ENCODE measurements at regions not wholly inside any gene's neighbourhood (a gene's known extent, or its start where the extent isn't known, plus 50 kb on each side); places are given as distances from the start of the nearest gene placed in this dataset.

DNA sequence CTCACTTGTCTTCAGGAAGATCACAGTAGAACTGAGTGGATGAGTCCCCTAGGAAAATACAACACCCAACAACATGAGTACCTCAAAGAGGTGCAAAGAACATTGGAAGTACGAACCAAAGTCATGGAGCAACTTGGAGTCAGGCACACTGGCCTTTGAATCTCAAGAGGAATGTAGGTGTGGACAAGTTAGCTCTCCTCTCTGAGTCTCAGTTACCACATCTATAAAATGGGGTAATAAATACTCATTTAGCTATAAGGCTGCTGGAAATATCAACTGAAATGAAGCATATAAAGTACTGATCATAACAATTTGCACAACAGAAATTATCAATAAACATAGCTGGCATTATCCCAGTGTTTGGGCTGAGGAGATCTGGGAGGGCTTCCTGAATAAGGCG, 96.7 kb upstream of the JUN start:
- no peak overlapping the region for H3K27ac ChIP-seq (replicated peaks; ENCODE audit: low read length)
- H4K8ac ChIP-seq (ENCODE audit: low read depth, low read length): no peak overlapping the region
- H4K91ac ChIP-seq (ENCODE audit: low read depth, low read length, poor library complexity): no peak overlapping the region
- H2BK15ac ChIP-seq (ENCODE audit: low read length): no peak overlapping the region
- no peaks in the 10 kb centered on the region for H3K36me3 ChIP-seq (replicated peaks in 1 of 2; ENCODE audit: control insufficient read depth in 2 of 2, insufficient read depth in 2 of 2, low read length in 2 of 2)
- no peak overlapping the region for H3K4me3 ChIP-seq (ENCODE audit: low read length in 2 of 2)
- no peak overlapping the region for H2BK120ac ChIP-seq (ENCODE audit: low read depth, low read length)
- H3K9ac ChIP-seq (ENCODE audit: low read depth, low read length, poor library complexity): no peak overlapping the region
- no peak overlapping the region for H3K4ac ChIP-seq (ENCODE audit: low read length)
- H3K4me1 ChIP-seq (ENCODE audit: control insufficient read depth in 2 of 2, insufficient read depth in 1 of 2, low read depth in 1 of 2, low read length in 2 of 2): peaks cover 2 to 6% of the 10 kb centered on the region in 2 donors
- H3K14ac ChIP-seq (ENCODE audit: low read length): no peak overlapping the region
- H2BK12ac ChIP-seq (ENCODE audit: low read length): no peak overlapping the region
- H3K18ac ChIP-seq (ENCODE audit: low read length): no peak overlapping the region
- H2AK5ac ChIP-seq (ENCODE audit: low read depth, low read length): no peak overlapping the region
- H3K79me1 ChIP-seq (ENCODE audit: low read depth, low read length): no peaks in the 10 kb centered on the region
- no CpG with 5 or more reads among the region's 2 CpGs for WGBS, 2 donors (ENCODE audit: extremely low coverage in 2 of 2, insufficient read length in 2 of 2, insufficient replicate concordance in 1 of 2)
- no peak overlapping the region for H3K4me2 ChIP-seq (ENCODE audit: insufficient read depth, low read length, poor library complexity, severe bottlenecking)
- H3K27me3 ChIP-seq (ENCODE audit: control insufficient read depth in 3 of 3, insufficient read depth in 3 of 3, low read depth in 1 of 3, low read length in 3 of 3): no peaks in the 10 kb centered on the region
- H3K23ac ChIP-seq (ENCODE audit: low read depth, low read length, poor library complexity): no peak overlapping the region
- no peaks in the 10 kb centered on the region for H3K9me3 ChIP-seq (replicated peaks in 1 of 2; ENCODE audit: control insufficient read depth in 2 of 2, insufficient read depth in 1 of 2, low read depth in 1 of 2, low read length in 2 of 2)
- DNase-seq (ENCODE audit: low spot score): no peak
- no peak overlapping the region for H2BK5ac ChIP-seq (ENCODE audit: low read length)
- no peak overlapping the region for H2AFZ ChIP-seq (ENCODE audit: low read length)

- no CpG with 5 or more reads among the region's 3 CpGs for WGBS, 2 donors (ENCODE audit: extremely low coverage in 2 of 2, insufficient read length in 2 of 2, insufficient replicate concordance in 1 of 2)
Measured at GRCh38 chr1:58881471-58881994, 97.7 kb upstream of the JUN start.

DNA sequence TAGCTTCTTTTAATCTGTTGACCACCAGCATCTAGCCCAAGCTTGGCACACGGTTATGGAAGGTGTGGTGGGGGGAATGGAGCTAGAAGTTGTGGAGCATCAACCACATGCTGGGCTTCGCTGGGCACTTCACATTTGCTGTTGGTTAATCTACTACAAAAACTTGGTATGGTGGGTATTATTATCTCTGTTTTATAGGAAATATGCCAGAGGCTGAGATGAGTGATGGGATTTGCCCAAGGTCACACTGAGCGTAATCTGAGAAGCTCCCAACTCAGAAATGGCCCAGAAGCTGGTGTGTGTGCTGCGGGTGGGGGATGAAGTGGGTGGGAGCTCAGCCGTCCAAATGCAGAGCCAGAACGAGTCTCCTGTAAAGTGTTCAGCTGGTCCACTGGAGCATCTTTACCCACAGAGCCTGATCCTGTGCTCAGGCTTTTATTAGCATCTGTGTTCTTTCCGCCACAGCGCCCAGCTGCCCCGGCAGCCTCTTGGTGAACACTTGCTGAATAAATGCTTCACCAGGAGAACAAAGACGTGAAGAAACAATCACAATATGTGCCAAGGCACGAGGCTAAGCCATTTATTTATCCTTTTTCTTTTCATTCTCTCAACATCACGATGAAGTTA, 98.6 kb upstream of the JUN start:
- Histone ChIP-seq H3K23ac (ENCODE audit: low read depth, low read length, poor library complexity) (no peak overlapping the region), H2BK120ac (ENCODE audit: low read depth, low read length) (no peak overlapping the region), H3K4me2 (ENCODE audit: insufficient read depth, low read length, poor library complexity, severe bottlenecking) (no peak overlapping the region), H3K14ac (ENCODE audit: low read length) (no peak overlapping the region), H3K4ac (ENCODE audit: low read length) (no peak overlapping the region), H4K8ac (ENCODE audit: low read depth, low read length) (no peak overlapping the region), H3K79me1 (ENCODE audit: low read depth, low read length) (no peaks in the 10 kb centered on the region), H3K4me3 (ENCODE audit: low read length in 2 of 2) (no peak overlapping the region), H3K36me3 (replicated peaks in 1 of 2; ENCODE audit: control insufficient read depth in 2 of 2, insufficient read depth in 2 of 2, low read length in 2 of 2) (no peaks in the 10 kb centered on the region), H2AFZ (ENCODE audit: low read length) (no peak overlapping the region), H3K27ac (replicated peaks; ENCODE audit: low read length) (no peak overlapping the region), H2BK12ac (ENCODE audit: low read length) (no peak overlapping the region), H3K27me3 (ENCODE audit: control insufficient read depth in 3 of 3, insufficient read depth in 3 of 3, low read depth in 1 of 3, low read length in 3 of 3) (no peaks in the 10 kb centered on the region), H3K4me1 (ENCODE audit: control insufficient read depth in 2 of 2, insufficient read depth in 1 of 2, low read depth in 1 of 2, low read length in 2 of 2) (peaks cover 2 to 6% of the 10 kb centered on the region in 2 donors), H2AK5ac (ENCODE audit: low read depth, low read length) (no peak overlapping the region), H3K9ac (ENCODE audit: low read depth, low read length, poor library complexity) (no peak overlapping the region), H2BK15ac (ENCODE audit: low read length) (no peak overlapping the region), H3K18ac (ENCODE audit: low read length) (no peak overlapping the region), H3K9me3 (replicated peaks in 1 of 2; ENCODE audit: control insufficient read depth in 2 of 2, insufficient read depth in 1 of 2, low read depth in 1 of 2, low read length in 2 of 2) (no peaks in the 10 kb centered on the region), H4K91ac (ENCODE audit: low read depth, low read length, poor library complexity) (no peak overlapping the region), H2BK5ac (ENCODE audit: low read length) (no peak overlapping the region)
- no CpG with 5 or more reads among the region's 12 CpGs for WGBS, 2 donors (ENCODE audit: extremely low coverage in 2 of 2, insufficient read length in 2 of 2, insufficient replicate concordance in 1 of 2)
- no peak for DNase-seq (ENCODE audit: low spot score)

More at GRCh38 chr1:58881471-58881994, 97.7 kb upstream of the JUN start:
- Histone ChIP-seq H3K4me2 (ENCODE audit: insufficient read depth, low read length, poor library complexity, severe bottlenecking) (no peak overlapping the region), H3K4me1 (ENCODE audit: control insufficient read depth in 2 of 2, insufficient read depth in 1 of 2, low read depth in 1 of 2, low read length in 2 of 2) (peaks cover 2 to 6% of the 10 kb centered on the region in 2 donors), H2BK12ac (ENCODE audit: low read length) (no peak overlapping the region), H3K27ac (replicated peaks; ENCODE audit: low read length) (no peak overlapping the region), H3K9ac (ENCODE audit: low read depth, low read length, poor library complexity) (no peak overlapping the region), H4K91ac (ENCODE audit: low read depth, low read length, poor library complexity) (no peak overlapping the region), H3K36me3 (replicated peaks in 1 of 2; ENCODE audit: control insufficient read depth in 2 of 2, insufficient read depth in 2 of 2, low read length in 2 of 2) (no peaks in the 10 kb centered on the region), H4K8ac (ENCODE audit: low read depth, low read length) (no peak overlapping the region), H2BK120ac (ENCODE audit: low read depth, low read length) (no peak overlapping the region), H3K27me3 (ENCODE audit: control insufficient read depth in 3 of 3, insufficient read depth in 3 of 3, low read depth in 1 of 3, low read length in 3 of 3) (no peaks in the 10 kb centered on the region), H2AFZ (ENCODE audit: low read length) (no peak overlapping the region), H2AK5ac (ENCODE audit: low read depth, low read length) (no peak overlapping the region), H2BK15ac (ENCODE audit: low read length) (no peak overlapping the region), H3K18ac (ENCODE audit: low read length) (peak overlapping the region; percentile 1), H2BK5ac (ENCODE audit: low read length) (no peak overlapping the region), H3K9me3 (replicated peaks in 1 of 2; ENCODE audit: control insufficient read depth in 2 of 2, insufficient read depth in 1 of 2, low read depth in 1 of 2, low read length in 2 of 2) (no peaks in the 10 kb centered on the region), H3K79me1 (ENCODE audit: low read depth, low read length) (no peaks in the 10 kb centered on the region), H3K23ac (ENCODE audit: low read depth, low read length, poor library complexity) (no peak overlapping the region), H3K4me3 (ENCODE audit: low read length in 2 of 2) (peak overlapping the region in 1 of 2 donors; percentile 29), H3K14ac (ENCODE audit: low read length) (no peak overlapping the region), H3K4ac (ENCODE audit: low read length) (no peak overlapping the region)
- DNase-seq (ENCODE audit: low spot score): no peak

DNA sequence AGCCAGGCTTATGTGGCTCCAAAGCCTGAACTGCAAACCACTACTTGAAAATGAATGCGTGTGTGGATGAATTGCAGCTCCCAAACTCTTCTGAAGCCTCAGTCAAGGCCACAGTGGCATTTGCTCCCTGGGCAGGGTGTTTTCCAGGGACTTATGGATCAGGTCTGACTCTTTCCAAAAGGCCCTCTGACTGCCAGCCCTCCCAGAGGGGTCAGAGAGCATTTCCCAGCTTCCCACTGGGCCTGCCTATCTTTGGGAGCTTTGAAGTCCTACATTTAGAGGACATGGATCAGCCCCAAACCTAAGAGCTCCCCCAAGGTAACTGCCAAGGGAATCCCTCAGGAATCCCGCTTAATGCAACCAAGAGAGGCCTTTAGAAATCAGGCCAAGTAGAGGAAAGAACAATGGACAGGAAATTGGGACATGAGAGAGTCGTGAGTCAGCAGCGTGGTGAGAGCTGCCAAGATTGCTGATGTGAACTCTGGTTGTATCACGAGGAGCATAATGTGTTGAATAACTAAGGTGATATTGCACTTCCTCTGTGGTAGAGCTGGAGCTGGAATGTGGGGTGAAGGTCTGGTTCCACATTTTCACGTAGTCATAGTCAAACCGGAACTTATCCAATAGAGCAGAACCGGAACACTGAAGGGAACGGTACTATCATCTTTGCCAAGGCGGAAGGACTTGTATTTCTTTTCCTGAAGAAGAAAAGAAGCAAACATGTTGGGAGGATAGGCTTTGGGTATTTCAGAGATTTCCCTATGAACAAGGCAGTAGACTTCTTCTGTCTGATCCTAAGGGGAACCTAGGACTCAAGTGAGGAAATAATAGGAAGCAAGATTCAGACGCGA, 99.4 kb upstream of the JUN start:
- Histone ChIP-seq H2BK12ac (ENCODE audit: low read length) (no peak overlapping the region), H3K9me3 (replicated peaks in 1 of 2; ENCODE audit: control insufficient read depth in 2 of 2, insufficient read depth in 1 of 2, low read depth in 1 of 2, low read length in 2 of 2) (no peaks in the 10 kb centered on the region), H2BK120ac (ENCODE audit: low read depth, low read length) (no peak overlapping the region), H3K79me1 (ENCODE audit: low read depth, low read length) (no peaks in the 10 kb centered on the region), H3K36me3 (replicated peaks in 1 of 2; ENCODE audit: control insufficient read depth in 2 of 2, insufficient read depth in 2 of 2, low read length in 2 of 2) (no peaks in the 10 kb centered on the region), H3K9ac (ENCODE audit: low read depth, low read length, poor library complexity) (no peak overlapping the region), H3K4me3 (ENCODE audit: low read length in 2 of 2) (no peak overlapping the region), H3K4me1 (ENCODE audit: control insufficient read depth in 2 of 2, insufficient read depth in 1 of 2, low read depth in 1 of 2, low read length in 2 of 2) (peaks cover 2 to 6% of the 10 kb centered on the region in 2 donors), H3K27me3 (ENCODE audit: control insufficient read depth in 3 of 3, insufficient read depth in 3 of 3, low read depth in 1 of 3, low read length in 3 of 3) (no peaks in the 10 kb centered on the region), H3K18ac (ENCODE audit: low read length) (no peak overlapping the region), H3K4ac (ENCODE audit: low read length) (no peak overlapping the region), H3K27ac (replicated peaks; ENCODE audit: low read length) (no peak overlapping the region), H2BK5ac (ENCODE audit: low read length) (no peak overlapping the region), H2AFZ (ENCODE audit: low read length) (peak overlapping the region; percentile 46), H3K23ac (ENCODE audit: low read depth, low read length, poor library complexity) (no peak overlapping the region), H2BK15ac (ENCODE audit: low read length) (no peak overlapping the region), H3K14ac (ENCODE audit: low read length) (no peak overlapping the region), H3K4me2 (ENCODE audit: insufficient read depth, low read length, poor library complexity, severe bottlenecking) (no peak overlapping the region), H2AK5ac (ENCODE audit: low read depth, low read length) (no peak overlapping the region), H4K91ac (ENCODE audit: low read depth, low read length, poor library complexity) (no peak overlapping the region), H4K8ac (ENCODE audit: low read depth, low read length) (no peak overlapping the region)
- no peak for DNase-seq (ENCODE audit: low spot score)
- no CpG with 5 or more reads among the region's 12 CpGs for WGBS, 2 donors (ENCODE audit: extremely low coverage in 2 of 2, insufficient read length in 2 of 2, insufficient replicate concordance in 1 of 2)
